Fibroblast of lung (primary cell): ENCODE measurements at regions not wholly inside any gene's neighbourhood (a gene's known extent, or its start where the extent isn't known, plus 50 kb on each side); places are given as distances from the start of the nearest gene placed in this dataset.

Source experiments
- DNase-seq, 2 donors: peaks; one replicate each; pipeline versions ENCODE4 v3.0.0 to v3.0.0-alpha.2; 2010; ENCODE audit warnings: low read depth in 2 of 2
- H2AFZ ChIP-seq: 2 replicates; pipeline ENCODE4 v1.5.1; 2012; ENCODE audit warnings: low read length, control low read depth, inconsistent platforms
- H3K27ac ChIP-seq: 2 replicates; pipeline ENCODE4 v1.5.1; 2011; ENCODE audit warnings: low read length, control low read depth; ENCODE audit not compliant: insufficient read depth
- H3K27me3 ChIP-seq: 2 replicates; pipeline ENCODE4 v1.5.1; 2011; ENCODE audit warnings: mild to moderate bottlenecking, low read length; ENCODE audit not compliant: control insufficient read depth, insufficient read depth
- H3K36me3 ChIP-seq: 2 replicates; pipeline ENCODE4 v1.5.1; 2011; ENCODE audit warnings: low read length; ENCODE audit not compliant: control insufficient read depth, insufficient read depth
- H3K4me1 ChIP-seq: 2 replicates; pipeline ENCODE4 v1.5.1; 2011; ENCODE audit warnings: low read length; ENCODE audit not compliant: control insufficient read depth, insufficient read depth; ENCODE audit errors: extremely low read depth
- H3K4me2 ChIP-seq: 2 replicates; pipeline ENCODE4 v1.5.1; 2011; ENCODE audit warnings: low read length, control low read depth; ENCODE audit not compliant: insufficient read depth; ENCODE audit errors: extremely low read depth
- H3K4me3 ChIP-seq, 4 experiments: fragments of 200-600 bp in 1 of 4; sonication (generic) in 1 of 4; replicated peaks in 1 of 4; 2 replicates each; pipeline ENCODE4 v1.5.1; 2011 to 2016; ENCODE audit warnings: low read length in 4 of 4, low read depth in 3 of 4, mild to moderate bottlenecking in 3 of 4, control low read depth in 2 of 4, inconsistent platforms in 1 of 4, mixed read lengths in 1 of 4; ENCODE audit not compliant: insufficient read depth in 1 of 4; ENCODE audit errors: control extremely low read depth in 1 of 4
- H3K79me2 ChIP-seq: 2 replicates; pipeline ENCODE4 v1.5.1; 2012; ENCODE audit warnings: mild to moderate bottlenecking, low read length, inconsistent platforms; ENCODE audit not compliant: control insufficient read depth, insufficient read depth
- H3K9ac ChIP-seq: 2 replicates; pipeline ENCODE4 v1.5.1; 2011; ENCODE audit warnings: mild to moderate bottlenecking, low read length, control low read depth; ENCODE audit not compliant: insufficient read depth
- H3K9me3 ChIP-seq: 2 replicates; pipeline ENCODE4 v1.5.1; 2012; ENCODE audit warnings: low read depth, low read length; ENCODE audit not compliant: control insufficient read depth, insufficient read depth
- H4K20me1 ChIP-seq: 2 replicates; pipeline ENCODE4 v1.5.1; 2011; ENCODE audit warnings: low read length; ENCODE audit not compliant: control insufficient read depth, insufficient read depth; ENCODE audit errors: extremely low read depth
- EZH2 ChIP-seq: IDR thresholded peaks from 2 replicates; pipeline ENCODE4 v1.5.1; 2012; ENCODE audit warnings: low read length, control low read depth, mild to moderate bottlenecking; ENCODE audit errors: missing control alignments
- TF ChIP-seq, protein P1 (sequence below), 2 donors: IDR thresholded peaks in 1 of 2; conservative IDR thresholded peaks in 1 of 2; 1 replicate in 1 of 2; 2 replicates in 1 of 2; pipeline ENCODE4 v1.5.1; 2011 to 2012; ENCODE audit warnings: low read length in 2 of 2, control low read depth in 1 of 2, inconsistent platforms in 1 of 2, low read depth in 1 of 2, mild to moderate bottlenecking in 1 of 2

GRCh38 chrX:57821703-57822387, 88.4 kb downstream of the ZXDA start:
- no peak overlapping the region for H3K4me3 ChIP-seq
- H3K79me2 ChIP-seq: no peaks in the 10 kb centered on the region
- H3K4me1 ChIP-seq: no peaks in the 10 kb centered on the region
- H3K36me3 ChIP-seq: no peaks in the 10 kb centered on the region
- H2AFZ ChIP-seq: no peak overlapping the region
- no peak overlapping the region for H3K27ac ChIP-seq
- DNase-seq: peak; percentile 30 to 61
- H3K9ac ChIP-seq: no peak overlapping the region
- peak overlapping the region; percentile 3 for H3K4me2 ChIP-seq
- H3K27me3 ChIP-seq: no peaks in the 10 kb centered on the region
- no peaks in the 10 kb centered on the region for H3K9me3 ChIP-seq
- TF ChIP-seq EZH2: no peak
- TF ChIP-seq, protein P1, sequence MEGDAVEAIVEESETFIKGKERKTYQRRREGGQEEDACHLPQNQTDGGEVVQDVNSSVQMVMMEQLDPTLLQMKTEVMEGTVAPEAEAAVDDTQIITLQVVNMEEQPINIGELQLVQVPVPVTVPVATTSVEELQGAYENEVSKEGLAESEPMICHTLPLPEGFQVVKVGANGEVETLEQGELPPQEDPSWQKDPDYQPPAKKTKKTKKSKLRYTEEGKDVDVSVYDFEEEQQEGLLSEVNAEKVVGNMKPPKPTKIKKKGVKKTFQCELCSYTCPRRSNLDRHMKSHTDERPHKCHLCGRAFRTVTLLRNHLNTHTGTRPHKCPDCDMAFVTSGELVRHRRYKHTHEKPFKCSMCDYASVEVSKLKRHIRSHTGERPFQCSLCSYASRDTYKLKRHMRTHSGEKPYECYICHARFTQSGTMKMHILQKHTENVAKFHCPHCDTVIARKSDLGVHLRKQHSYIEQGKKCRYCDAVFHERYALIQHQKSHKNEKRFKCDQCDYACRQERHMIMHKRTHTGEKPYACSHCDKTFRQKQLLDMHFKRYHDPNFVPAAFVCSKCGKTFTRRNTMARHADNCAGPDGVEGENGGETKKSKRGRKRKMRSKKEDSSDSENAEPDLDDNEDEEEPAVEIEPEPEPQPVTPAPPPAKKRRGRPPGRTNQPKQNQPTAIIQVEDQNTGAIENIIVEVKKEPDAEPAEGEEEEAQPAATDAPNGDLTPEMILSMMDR (conservative IDR thresholded peaks at IDR 0.05 in 1 of 2, IDR thresholded peaks at IDR 0.05 in 1 of 2; ENCODE audit: low read depth in 1 of 2, low read length in 2 of 2): peak; percentile 54 to 62
- H4K20me1 ChIP-seq: no peaks in the 10 kb centered on the region

DNA sequence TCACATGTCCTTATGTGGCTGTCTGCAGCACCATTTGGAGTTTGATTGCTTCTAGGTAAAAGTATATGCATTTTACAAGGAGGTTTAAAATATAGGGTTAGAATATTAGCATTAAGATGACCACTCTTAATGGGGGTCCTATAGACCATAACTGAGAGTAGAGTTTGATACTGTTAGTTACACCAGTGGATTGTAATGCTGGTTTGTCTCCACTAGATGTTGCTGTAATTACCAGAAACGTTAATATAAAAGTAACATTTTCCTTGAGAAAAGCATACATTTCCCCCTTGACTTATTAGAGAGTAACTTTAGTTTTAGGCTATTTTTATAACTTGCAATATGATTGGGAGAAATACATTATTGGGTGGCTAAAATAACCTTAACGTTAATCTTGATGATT, 93.0 kb downstream of the ZXDA start:
- Histone ChIP-seq H3K27me3 (no peaks in the 10 kb centered on the region), H4K20me1 (no peaks in the 10 kb centered on the region), H3K27ac (no peak overlapping the region), H3K4me1 (no peaks in the 10 kb centered on the region), H3K4me2 (no peak overlapping the region), H3K4me3 (no peak overlapping the region), H3K79me2 (no peaks in the 10 kb centered on the region), H2AFZ (no peak overlapping the region), H3K9ac (no peak overlapping the region), H3K9me3 (no peaks in the 10 kb centered on the region), H3K36me3 (no peaks in the 10 kb centered on the region)
- peak in 1 of 2 donors; percentile 0 for DNase-seq
- TF ChIP-seq, protein P1 (conservative IDR thresholded peaks at IDR 0.05 in 1 of 2, IDR thresholded peaks at IDR 0.05 in 1 of 2; ENCODE audit: low read depth in 1 of 2, low read length in 2 of 2): peak in 1 of 2 donors; percentile 41
- TF ChIP-seq EZH2: no peak

DNA sequence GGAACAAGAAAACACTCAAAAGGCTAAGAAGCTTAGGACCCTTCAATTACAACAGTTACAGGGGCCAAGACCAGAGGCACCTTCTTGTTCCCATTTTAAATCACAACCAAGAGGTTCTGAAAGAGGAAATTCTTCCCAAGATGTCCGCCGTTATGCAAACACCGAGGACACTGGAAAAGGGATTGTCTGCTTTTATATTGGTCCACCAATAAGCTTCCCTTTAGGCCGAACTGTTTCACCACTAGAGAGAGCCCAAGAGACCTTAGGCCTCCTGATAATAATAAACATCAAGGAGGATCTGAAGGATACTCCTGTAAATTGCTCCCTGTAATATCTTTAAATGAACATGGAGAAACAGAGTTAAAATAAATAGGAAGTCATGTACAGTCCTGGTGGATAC, 92.6 kb upstream of the NLRP2B start:
- no peak for DNase-seq
- H3K9ac ChIP-seq: no peak overlapping the region

More for the DNA sequence above, 92.6 kb upstream of the NLRP2B start:
- TF ChIP-seq, protein P1 (conservative IDR thresholded peaks at IDR 0.05 in 1 of 2, IDR thresholded peaks at IDR 0.05 in 1 of 2; ENCODE audit: low read depth in 1 of 2, low read length in 2 of 2): no peak
- no peak for TF ChIP-seq EZH2
- H3K27me3 ChIP-seq: no peaks in the 10 kb centered on the region
- no peak overlapping the region for H3K27ac ChIP-seq
- no peak overlapping the region for H3K4me3 ChIP-seq
- H2AFZ ChIP-seq: no peak overlapping the region
- no peaks in the 10 kb centered on the region for H4K20me1 ChIP-seq
- no peaks in the 10 kb centered on the region for H3K9me3 ChIP-seq
- no peak overlapping the region for H3K4me2 ChIP-seq
- H3K36me3 ChIP-seq: no peaks in the 10 kb centered on the region
- no peaks in the 10 kb centered on the region for H3K4me1 ChIP-seq
- H3K79me2 ChIP-seq: no peaks in the 10 kb centered on the region
